Memory B cell (primary cell): ENCODE measurements at regions not wholly inside any gene's neighbourhood (a gene's known extent, or its start where the extent isn't known, plus 50 kb on each side); places are given as distances from the start of the nearest gene placed in this dataset.
A peak's percentile ranks its signal among the peaks of the same experiment; 100 is the strongest.

Experiments used
- ATAC-seq: fragments of 150-1000 bp; cut with Tn5 transposase; 2 replicates; pipeline ENCODE4 v1.10.0; 2021; ENCODE audit warnings: low read depth, mild to moderate bottlenecking, moderate library complexity
- DNase-seq, 2 donors: peaks; one replicate each; pipeline ENCODE4 v3.0.0; 2022; ENCODE audit warnings: low spot score in 2 of 2
- H3K27ac Mint-ChIP-seq: one replicate; pipeline ENCODE4 v1.8.0; 2022; ENCODE audit warnings: mild to moderate bottlenecking, moderate library complexity, mixed read lengths
- H3K27me3 Mint-ChIP-seq: one replicate; pipeline ENCODE4 v1.8.0; 2022; ENCODE audit warnings: mixed read lengths
- H3K36me3 Mint-ChIP-seq: one replicate; pipeline ENCODE4 v1.8.0; 2022; ENCODE audit warnings: mild to moderate bottlenecking, mixed read lengths
- H3K4me1 Mint-ChIP-seq: one replicate; pipeline ENCODE4 v1.8.0; 2022; ENCODE audit warnings: mixed read lengths
- H3K4me3 Mint-ChIP-seq: one replicate; pipeline ENCODE4 v1.8.0; 2022; ENCODE audit warnings: mild to moderate bottlenecking, moderate library complexity, mixed read lengths
- H3K9me3 Mint-ChIP-seq: one replicate; pipeline ENCODE4 v1.8.0; 2022; ENCODE audit warnings: mixed read lengths

DNA sequence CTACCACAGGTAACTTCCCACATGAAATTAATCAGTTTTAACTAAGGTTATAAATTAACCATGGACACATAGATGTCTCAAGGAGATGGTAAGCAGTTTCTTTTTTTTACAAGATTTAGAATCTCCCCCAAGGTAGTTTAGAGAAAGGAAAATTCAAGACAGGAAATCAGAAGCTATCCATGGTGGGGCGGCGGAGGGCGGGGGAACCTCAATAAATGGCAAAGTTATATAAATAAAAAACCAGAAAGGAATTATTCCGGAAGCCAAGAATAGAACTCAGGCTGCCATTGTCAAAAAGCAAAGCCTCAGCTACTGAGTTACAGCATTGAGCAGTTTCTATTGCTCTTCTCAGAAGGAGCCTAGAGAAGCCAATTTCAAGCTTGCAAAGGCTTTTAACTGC is 172.1 kb upstream of the SMAD3 start:
- peaks cover 2% of the 10 kb centered on the region for H3K36me3 Mint-ChIP-seq
- H3K4me3 Mint-ChIP-seq = no peak overlapping the region
- peaks cover 6% of the 10 kb centered on the region for H3K4me1 Mint-ChIP-seq
- H3K9me3 Mint-ChIP-seq = peaks cover 4% of the 10 kb centered on the region
- DNase-seq (no peak), ATAC-seq (no peak)
- no peak overlapping the region for H3K27ac Mint-ChIP-seq
- H3K27me3 Mint-ChIP-seq = peaks cover 4% of the 10 kb centered on the region

GRCh38 chr15:66894363-66894762 is 171.0 kb upstream of the SMAD3 start:
- peaks cover 4% of the 10 kb centered on the region for H3K27me3 Mint-ChIP-seq
- peaks cover 6% of the 10 kb centered on the region for H3K4me1 Mint-ChIP-seq
- H3K27ac Mint-ChIP-seq = no peak overlapping the region
- DNase-seq (no peak), ATAC-seq (no peak)
- H3K36me3 Mint-ChIP-seq = peaks cover 2% of the 10 kb centered on the region
- peaks cover 4% of the 10 kb centered on the region for H3K9me3 Mint-ChIP-seq
- H3K4me3 Mint-ChIP-seq = no peak overlapping the region

DNA sequence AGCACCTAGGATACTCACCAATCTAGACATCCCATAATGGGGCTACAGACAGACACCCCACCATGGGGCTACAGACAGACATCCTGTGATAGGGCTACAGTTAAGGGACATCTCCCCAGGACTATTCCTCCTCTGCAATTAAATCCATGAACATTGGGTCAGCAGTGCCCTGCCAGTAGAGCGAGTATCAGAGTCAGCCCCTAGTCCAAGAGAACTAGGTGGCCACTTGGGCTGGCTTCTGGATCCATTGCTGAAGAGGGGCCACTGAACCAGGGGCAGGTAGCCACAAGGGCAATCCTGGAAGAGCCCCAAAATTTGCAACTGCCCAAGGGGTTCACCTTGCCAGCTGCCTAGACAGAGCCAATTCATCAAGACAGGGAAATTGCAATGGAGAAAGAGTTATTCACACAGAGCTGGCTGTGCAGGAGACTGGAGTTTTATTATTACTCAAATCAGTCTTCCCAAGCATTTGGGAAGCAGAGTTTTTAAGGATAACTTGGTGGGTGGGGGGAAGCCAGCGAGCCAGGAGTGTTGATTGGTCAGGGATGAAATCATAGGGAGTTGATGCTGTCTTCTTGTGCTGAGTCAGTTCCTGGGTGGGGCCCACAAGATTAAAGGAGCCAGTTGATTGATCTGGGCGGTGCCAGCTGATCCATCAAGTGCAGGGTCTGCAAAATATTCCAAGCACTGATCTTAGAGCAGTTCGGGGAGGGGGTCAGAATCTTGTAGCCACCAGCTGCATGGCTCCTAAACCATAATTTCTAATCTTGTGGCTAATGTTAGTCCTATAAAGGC is 170.2 kb upstream of the SMAD3 start:
- DNase-seq (no peak), ATAC-seq (no peak)
- Mint-ChIP-seq H3K4me1 (peaks cover 6% of the 10 kb centered on the region), H3K4me3 (no peak overlapping the region), H3K9me3 (peaks cover 4% of the 10 kb centered on the region), H3K27ac (no peak overlapping the region), H3K36me3 (peaks cover 2% of the 10 kb centered on the region), H3K27me3 (peaks cover 4% of the 10 kb centered on the region)

DNA sequence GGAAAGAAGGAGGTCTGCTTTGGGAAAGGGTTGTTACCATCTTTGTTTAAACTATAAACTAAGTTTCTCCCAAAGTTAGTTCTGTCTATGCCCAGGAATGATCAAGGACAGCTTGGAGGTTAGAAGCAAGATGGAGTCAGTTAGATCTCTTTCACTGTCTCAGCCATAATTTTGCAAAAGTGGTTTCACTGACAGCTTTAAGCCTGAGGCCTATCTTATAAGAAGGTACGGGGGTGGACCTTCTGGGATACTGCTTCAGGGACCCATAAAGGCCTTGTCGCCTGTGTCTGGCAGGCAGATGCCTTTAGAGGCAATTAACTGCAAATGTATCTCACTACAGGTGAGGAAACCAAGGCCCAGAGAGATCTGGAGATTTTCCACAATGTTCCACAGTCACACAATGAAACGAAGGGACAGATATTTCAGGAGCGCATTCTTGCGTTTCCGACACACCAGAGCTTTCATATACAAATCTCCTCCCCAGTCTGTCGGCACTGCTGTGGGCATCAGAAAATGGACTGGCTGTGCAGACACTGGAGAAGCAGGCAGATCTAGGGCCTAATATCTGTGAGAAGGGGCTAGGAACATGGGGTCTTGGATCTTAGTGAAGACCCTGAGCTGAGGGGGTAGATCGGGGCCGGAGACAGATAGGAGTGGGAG is 169.5 kb upstream of the SMAD3 start:
- Mint-ChIP-seq H3K27ac (no peak overlapping the region), H3K36me3 (peaks cover 2% of the 10 kb centered on the region), H3K9me3 (peaks cover 2% of the 10 kb centered on the region), H3K27me3 (peaks cover 4% of the 10 kb centered on the region), H3K4me3 (no peak overlapping the region), H3K4me1 (peaks cover 6% of the 10 kb centered on the region)
- DNase-seq (no peak), ATAC-seq (no peak)

DNA sequence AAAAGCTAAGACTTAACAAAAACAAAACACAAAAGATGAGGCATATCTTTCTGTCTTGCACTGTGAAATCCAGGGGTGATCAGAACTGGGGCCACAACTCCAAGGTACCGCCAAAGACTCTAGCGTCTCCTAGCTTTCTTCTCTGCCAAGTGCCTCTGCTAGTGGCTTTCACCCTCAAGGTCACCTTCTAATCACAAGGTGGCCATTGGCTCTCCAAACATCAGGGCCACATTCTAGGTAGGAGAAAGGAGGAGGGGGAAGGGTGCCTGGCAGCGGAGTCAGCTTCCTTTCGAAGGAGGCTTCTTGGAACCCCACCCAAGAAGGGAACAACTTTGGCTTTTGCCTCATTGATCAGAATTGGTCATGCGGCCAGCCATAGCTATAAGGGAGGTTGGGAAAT is 168.8 kb upstream of the SMAD3 start:
- ATAC-seq (no peak), DNase-seq (no peak)
- H3K9me3 Mint-ChIP-seq = peaks cover under 1% of the 10 kb centered on the region
- H3K27me3 Mint-ChIP-seq = peaks cover 2% of the 10 kb centered on the region
- peaks cover under 1% of the 10 kb centered on the region for H3K36me3 Mint-ChIP-seq
- no peak overlapping the region for H3K27ac Mint-ChIP-seq
- peaks cover 6% of the 10 kb centered on the region for H3K4me1 Mint-ChIP-seq
- H3K4me3 Mint-ChIP-seq = no peak overlapping the region

DNA sequence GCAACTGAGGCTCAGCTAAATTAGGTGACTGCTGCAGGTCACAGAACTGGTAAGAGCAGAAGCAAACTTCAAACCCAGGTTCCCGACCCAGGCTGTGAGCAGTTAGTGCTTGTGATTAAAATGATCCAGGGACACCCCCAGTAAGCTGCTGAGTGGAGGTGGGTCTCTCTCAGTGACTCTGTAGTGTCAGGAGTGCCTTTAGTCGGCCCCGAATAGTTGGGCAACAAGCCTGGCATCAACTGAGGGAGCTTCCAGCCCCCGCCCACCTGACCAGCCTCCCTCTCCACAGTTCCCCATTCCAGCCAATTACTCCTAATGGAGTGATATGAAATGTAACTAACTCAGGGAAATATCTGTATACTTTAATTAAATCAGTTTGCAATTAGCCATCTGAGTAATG is 168.0 kb upstream of the SMAD3 start:
- Mint-ChIP-seq H3K36me3 (no peaks in the 10 kb centered on the region), H3K27me3 (peaks cover 2% of the 10 kb centered on the region), H3K4me1 (peaks cover 6% of the 10 kb centered on the region), H3K9me3 (no peaks in the 10 kb centered on the region), H3K4me3 (no peak overlapping the region), H3K27ac (no peak overlapping the region)
- DNase-seq (no peak), ATAC-seq (no peak)

- H3K4me3 Mint-ChIP-seq = no peak overlapping the region
- DNase-seq (no peak), ATAC-seq (no peak)
- H3K9me3 Mint-ChIP-seq = no peaks in the 10 kb centered on the region
- peaks cover 2% of the 10 kb centered on the region for H3K27me3 Mint-ChIP-seq
- H3K36me3 Mint-ChIP-seq = no peaks in the 10 kb centered on the region
- peaks cover 6% of the 10 kb centered on the region for H3K4me1 Mint-ChIP-seq
- no peak overlapping the region for H3K27ac Mint-ChIP-seq
Measured at GRCh38 chr15:66897971-66898370, 167.4 kb upstream of the SMAD3 start.

DNA sequence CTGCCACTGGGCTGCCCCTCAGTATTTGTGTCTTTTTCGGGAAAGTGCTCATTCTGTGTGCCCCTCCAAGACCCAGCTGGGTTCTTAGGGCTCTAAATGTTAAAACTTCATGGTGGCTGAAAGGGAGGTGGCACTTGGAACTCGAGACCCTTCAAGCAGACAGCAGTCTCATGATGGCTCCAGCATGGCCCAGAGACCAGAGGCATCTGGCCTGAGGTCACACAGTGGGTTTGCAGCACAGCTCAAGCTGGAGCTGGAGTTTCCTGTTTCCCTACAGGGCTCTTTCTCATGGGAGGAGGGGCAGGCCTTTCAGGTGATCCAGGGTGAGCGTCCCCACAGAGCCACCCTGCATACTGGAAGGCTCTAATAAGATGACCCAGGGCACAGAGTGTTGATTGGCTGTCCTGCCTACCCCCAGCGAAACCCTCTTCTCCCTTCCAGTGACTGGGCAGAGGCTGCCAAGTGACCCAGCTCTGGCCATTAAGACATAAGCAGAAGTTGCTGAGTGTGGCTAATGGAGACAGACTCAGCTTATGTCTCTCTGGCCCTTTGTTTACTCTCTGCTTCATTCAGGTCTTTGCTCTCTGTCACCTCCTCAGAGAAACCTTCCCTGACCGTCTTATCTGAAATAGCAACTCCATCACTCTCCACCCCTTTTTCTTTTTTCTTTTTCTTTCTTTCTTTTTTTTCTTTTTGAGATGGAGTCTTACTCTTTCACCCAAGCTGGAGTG is 166.6 kb upstream of the SMAD3 start:
- no peak overlapping the region for H3K27ac Mint-ChIP-seq
- H3K9me3 Mint-ChIP-seq = no peaks in the 10 kb centered on the region
- no peak for ATAC-seq
- H3K27me3 Mint-ChIP-seq = peaks cover 2% of the 10 kb centered on the region
- H3K4me3 Mint-ChIP-seq = no peak overlapping the region
- DNase-seq = no peak
- H3K36me3 Mint-ChIP-seq = no peaks in the 10 kb centered on the region
- H3K4me1 Mint-ChIP-seq = peaks cover 8% of the 10 kb centered on the region

DNA sequence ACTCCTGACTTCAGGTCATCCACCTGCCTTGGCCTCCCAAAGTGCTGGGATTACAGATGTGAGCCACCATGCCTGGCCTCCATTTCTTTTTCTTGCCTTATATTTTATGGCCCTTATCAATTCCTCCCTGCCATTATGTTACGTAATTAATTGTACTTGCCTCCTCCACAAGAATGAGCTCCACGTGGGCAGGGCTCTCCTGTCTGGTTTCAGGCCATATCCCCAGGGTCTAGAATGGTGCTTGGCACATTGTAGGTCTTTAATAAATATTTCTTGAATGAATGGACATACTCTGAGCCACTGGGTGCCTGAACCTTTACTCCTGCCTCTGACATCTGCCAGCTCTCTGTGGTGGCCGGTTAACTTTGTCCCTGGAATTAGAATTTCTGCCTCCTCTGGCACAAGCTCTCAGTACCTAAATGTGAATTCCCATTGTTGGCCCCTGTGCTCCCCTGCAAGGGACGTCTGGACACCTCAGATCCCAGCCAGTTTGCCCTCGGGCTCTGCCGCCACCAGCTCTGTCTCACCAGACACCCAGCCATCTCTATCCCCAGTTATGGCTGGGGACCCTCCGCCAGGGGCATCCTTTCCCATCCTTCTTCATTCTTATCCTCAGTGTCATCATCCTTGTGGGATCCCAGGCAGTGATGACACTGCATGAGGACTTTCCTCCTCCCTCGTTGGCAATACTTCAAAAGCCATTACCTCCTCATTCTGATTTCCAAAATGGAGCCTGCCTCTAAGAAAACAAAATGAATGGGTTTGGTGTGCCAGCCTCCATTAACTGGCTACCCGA is 165.6 kb upstream of the SMAD3 start:
- Mint-ChIP-seq H3K36me3 (no peaks in the 10 kb centered on the region), H3K27me3 (no peaks in the 10 kb centered on the region), H3K27ac (no peak overlapping the region), H3K9me3 (no peaks in the 10 kb centered on the region), H3K4me1 (peaks cover 10% of the 10 kb centered on the region), H3K4me3 (no peak overlapping the region)
- DNase-seq = no peak
- ATAC-seq = no peak

GRCh38 chr15:66900586-66901310 is 164.7 kb upstream of the SMAD3 start:
- Mint-ChIP-seq H3K4me3 (no peak overlapping the region), H3K36me3 (no peaks in the 10 kb centered on the region), H3K9me3 (no peaks in the 10 kb centered on the region), H3K27ac (no peak overlapping the region), H3K27me3 (no peaks in the 10 kb centered on the region), H3K4me1 (peaks cover 11% of the 10 kb centered on the region)
- DNase-seq (no peak), ATAC-seq (no peak)

- Mint-ChIP-seq H3K4me3 (no peak overlapping the region), H3K36me3 (no peaks in the 10 kb centered on the region), H3K4me1 (peaks cover 9% of the 10 kb centered on the region), H3K27me3 (no peaks in the 10 kb centered on the region), H3K9me3 (no peaks in the 10 kb centered on the region), H3K27ac (no peak overlapping the region)
- no peak for ATAC-seq
- DNase-seq = no peak
Measured at GRCh38 chr15:66901336-66902100, 163.9 kb upstream of the SMAD3 start.

GRCh38 chr15:66905185-66905584 is 160.2 kb upstream of the SMAD3 start:
- Mint-ChIP-seq H3K27me3 (no peaks in the 10 kb centered on the region), H3K9me3 (no peaks in the 10 kb centered on the region), H3K4me1 (peaks cover 14% of the 10 kb centered on the region), H3K36me3 (no peaks in the 10 kb centered on the region), H3K27ac (peak overlapping the region; percentile 36), H3K4me3 (no peak overlapping the region)
- DNase-seq = no peak
- no peak for ATAC-seq

- no peak for ATAC-seq
- peaks cover 14% of the 10 kb centered on the region for H3K4me1 Mint-ChIP-seq
- H3K27ac Mint-ChIP-seq = peak overlapping the region; percentile 78
- no peaks in the 10 kb centered on the region for H3K27me3 Mint-ChIP-seq
- no peaks in the 10 kb centered on the region for H3K9me3 Mint-ChIP-seq
- DNase-seq = no peak
- no peaks in the 10 kb centered on the region for H3K36me3 Mint-ChIP-seq
- no peak overlapping the region for H3K4me3 Mint-ChIP-seq
Measured at GRCh38 chr15:66905954-66906353, 159.4 kb upstream of the SMAD3 start.
